ENCODE measurements at regions not wholly inside any gene's neighbourhood (a gene's known extent, or its start where the extent isn't known, plus 50 kb on each side); places are given as distances from the start of the nearest gene placed in this dataset.

DNA sequence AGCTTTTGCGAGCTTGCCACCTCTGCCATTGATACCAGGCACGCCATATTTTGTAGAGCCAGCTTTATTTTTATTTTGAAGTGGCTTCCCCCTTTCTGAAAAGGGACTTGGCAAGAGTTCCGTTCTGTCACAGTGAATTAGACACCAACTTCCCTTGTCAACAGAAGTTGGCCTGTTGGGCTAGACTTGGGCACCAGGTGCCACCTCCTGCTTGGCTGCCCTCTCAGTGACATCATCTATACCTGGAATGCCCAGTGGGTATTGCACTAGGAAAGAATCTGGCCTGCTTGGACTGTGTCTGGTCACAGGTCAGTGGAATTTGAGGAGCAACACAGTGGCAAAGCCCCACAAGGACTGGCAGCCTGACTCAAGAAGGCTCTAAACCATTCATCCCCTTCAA, 101.0 kb downstream of the BCL2L11 start:
- Histone ChIP-seq H3K9me3 (ENCODE audit: control insufficient read depth, insufficient read depth, low read depth, low read length) (no peaks in the 10 kb centered on the region), H3K27me3 (ENCODE audit: control insufficient read depth, insufficient read depth, low read length) (no peaks in the 10 kb centered on the region), H4K20me1 (ENCODE audit: control insufficient read depth, extremely low read depth, insufficient read depth, low read length) (no peaks in the 10 kb centered on the region), H3K27ac (ENCODE audit: insufficient read depth, low read length) (no peak overlapping the region), H3K4me3 (replicated peaks in 1 of 4; ENCODE audit: control extremely low read depth in 1 of 4, insufficient read depth in 1 of 4, low read depth in 3 of 4, low read length in 4 of 4) (no peak overlapping the region), H3K36me3 (ENCODE audit: control insufficient read depth, insufficient read depth, low read length) (peaks cover 2% of the 10 kb centered on the region), H3K4me1 (ENCODE audit: control insufficient read depth, extremely low read depth, insufficient read depth, low read length) (no peaks in the 10 kb centered on the region), H3K79me2 (ENCODE audit: control insufficient read depth, insufficient read depth, low read length) (no peaks in the 10 kb centered on the region), H3K4me2 (ENCODE audit: extremely low read depth, insufficient read depth, low read length) (no peak overlapping the region), H3K9ac (ENCODE audit: insufficient read depth, low read length) (no peak overlapping the region), H2AFZ (ENCODE audit: low read length) (no peak overlapping the region)
- no peak for DNase-seq (ENCODE audit: low read depth in 2 of 2)
- TF ChIP-seq, protein P1, sequence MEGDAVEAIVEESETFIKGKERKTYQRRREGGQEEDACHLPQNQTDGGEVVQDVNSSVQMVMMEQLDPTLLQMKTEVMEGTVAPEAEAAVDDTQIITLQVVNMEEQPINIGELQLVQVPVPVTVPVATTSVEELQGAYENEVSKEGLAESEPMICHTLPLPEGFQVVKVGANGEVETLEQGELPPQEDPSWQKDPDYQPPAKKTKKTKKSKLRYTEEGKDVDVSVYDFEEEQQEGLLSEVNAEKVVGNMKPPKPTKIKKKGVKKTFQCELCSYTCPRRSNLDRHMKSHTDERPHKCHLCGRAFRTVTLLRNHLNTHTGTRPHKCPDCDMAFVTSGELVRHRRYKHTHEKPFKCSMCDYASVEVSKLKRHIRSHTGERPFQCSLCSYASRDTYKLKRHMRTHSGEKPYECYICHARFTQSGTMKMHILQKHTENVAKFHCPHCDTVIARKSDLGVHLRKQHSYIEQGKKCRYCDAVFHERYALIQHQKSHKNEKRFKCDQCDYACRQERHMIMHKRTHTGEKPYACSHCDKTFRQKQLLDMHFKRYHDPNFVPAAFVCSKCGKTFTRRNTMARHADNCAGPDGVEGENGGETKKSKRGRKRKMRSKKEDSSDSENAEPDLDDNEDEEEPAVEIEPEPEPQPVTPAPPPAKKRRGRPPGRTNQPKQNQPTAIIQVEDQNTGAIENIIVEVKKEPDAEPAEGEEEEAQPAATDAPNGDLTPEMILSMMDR (conservative IDR thresholded peaks at IDR 0.05 in 1 of 2, IDR thresholded peaks at IDR 0.05 in 1 of 2; ENCODE audit: low read depth in 1 of 2, low read length in 2 of 2): no peak
- no peak for TF ChIP-seq EZH2 (IDR thresholded peaks at IDR 0.05; ENCODE audit: low read length, missing control alignments)

DNA sequence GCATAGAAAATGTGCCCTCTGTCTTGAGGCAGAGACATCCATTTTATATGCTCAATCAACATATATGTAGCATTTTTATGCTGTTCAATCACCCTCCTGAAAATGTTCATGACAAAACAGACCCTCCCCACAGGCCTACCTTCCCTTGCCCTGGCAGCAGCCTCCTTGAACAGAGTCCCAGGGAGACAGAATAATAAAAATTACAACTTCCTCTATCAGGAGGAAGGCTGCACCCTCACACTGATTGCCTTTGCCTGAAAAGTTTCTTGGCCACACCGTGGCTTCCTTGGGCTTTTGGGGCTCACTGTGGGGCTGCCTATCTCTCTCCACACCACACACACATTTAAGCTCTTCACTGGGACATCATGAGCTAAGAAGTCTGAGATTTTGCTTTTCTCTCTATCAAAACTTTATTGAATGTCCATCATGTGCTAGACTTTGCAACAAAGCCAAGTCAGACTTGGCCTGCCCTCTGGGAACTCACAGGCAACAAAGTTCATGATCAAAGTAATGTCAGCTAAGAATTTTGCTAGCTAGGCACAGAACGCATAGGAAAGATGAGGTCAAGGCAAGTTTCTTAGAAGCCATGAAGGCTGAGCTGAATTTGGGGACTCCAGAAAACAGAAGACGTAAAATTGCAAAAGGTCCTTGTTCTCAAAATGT, 101.6 kb downstream of the BCL2L11 start:
- no peaks in the 10 kb centered on the region for H3K27me3 ChIP-seq (ENCODE audit: control insufficient read depth, insufficient read depth, low read length)
- H3K79me2 ChIP-seq (ENCODE audit: control insufficient read depth, insufficient read depth, low read length): no peaks in the 10 kb centered on the region
- TF ChIP-seq, protein P1 (conservative IDR thresholded peaks at IDR 0.05 in 1 of 2, IDR thresholded peaks at IDR 0.05 in 1 of 2; ENCODE audit: low read depth in 1 of 2, low read length in 2 of 2): no peak
- no peak for TF ChIP-seq EZH2 (IDR thresholded peaks at IDR 0.05; ENCODE audit: low read length, missing control alignments)
- no peaks in the 10 kb centered on the region for H4K20me1 ChIP-seq (ENCODE audit: control insufficient read depth, extremely low read depth, insufficient read depth, low read length)
- H3K4me3 ChIP-seq (replicated peaks in 1 of 4; ENCODE audit: control extremely low read depth in 1 of 4, insufficient read depth in 1 of 4, low read depth in 3 of 4, low read length in 4 of 4): no peak overlapping the region
- peaks cover 2% of the 10 kb centered on the region for H3K36me3 ChIP-seq (ENCODE audit: control insufficient read depth, insufficient read depth, low read length)
- no peak overlapping the region for H3K27ac ChIP-seq (ENCODE audit: insufficient read depth, low read length)
- no peaks in the 10 kb centered on the region for H3K9me3 ChIP-seq (ENCODE audit: control insufficient read depth, insufficient read depth, low read depth, low read length)
- no peaks in the 10 kb centered on the region for H3K4me1 ChIP-seq (ENCODE audit: control insufficient read depth, extremely low read depth, insufficient read depth, low read length)
- H3K4me2 ChIP-seq (ENCODE audit: extremely low read depth, insufficient read depth, low read length): no peak overlapping the region
- H3K9ac ChIP-seq (ENCODE audit: insufficient read depth, low read length): no peak overlapping the region
- no peak overlapping the region for H2AFZ ChIP-seq (ENCODE audit: low read length)
- DNase-seq (ENCODE audit: low read depth in 2 of 2): no peak

DNA sequence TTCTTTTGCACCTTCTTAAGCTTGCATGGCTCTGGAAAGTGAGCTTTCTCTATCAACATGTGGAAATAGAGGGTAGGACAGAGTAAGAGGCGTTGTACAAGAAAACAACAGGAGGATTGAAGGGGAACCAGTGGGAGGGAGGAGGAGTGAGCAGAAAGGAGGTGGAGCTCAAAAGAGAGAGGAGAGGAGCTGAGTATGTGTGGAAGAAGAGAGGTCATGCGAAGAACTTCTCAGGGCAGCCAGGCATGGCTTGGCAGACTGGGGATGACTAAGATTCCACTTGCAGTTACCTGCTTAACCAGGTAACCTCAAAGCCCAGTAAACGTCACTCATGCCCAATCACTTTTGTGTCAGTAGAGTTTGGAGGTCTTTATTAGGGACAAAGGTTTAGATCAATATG, 105.1 kb downstream of the BCL2L11 start:
- peaks cover 4% of the 10 kb centered on the region for H3K4me1 ChIP-seq (ENCODE audit: control insufficient read depth, extremely low read depth, insufficient read depth, low read length)
- H3K9ac ChIP-seq (ENCODE audit: insufficient read depth, low read length): no peak overlapping the region
- no peak overlapping the region for H2AFZ ChIP-seq (ENCODE audit: low read length)
- no peaks in the 10 kb centered on the region for H3K79me2 ChIP-seq (ENCODE audit: control insufficient read depth, insufficient read depth, low read length)
- no peak for DNase-seq (ENCODE audit: low read depth in 2 of 2)
- no peak overlapping the region for H3K27ac ChIP-seq (ENCODE audit: insufficient read depth, low read length)
- no peaks in the 10 kb centered on the region for H4K20me1 ChIP-seq (ENCODE audit: control insufficient read depth, extremely low read depth, insufficient read depth, low read length)
- H3K4me3 ChIP-seq (replicated peaks in 1 of 4; ENCODE audit: control extremely low read depth in 1 of 4, insufficient read depth in 1 of 4, low read depth in 3 of 4, low read length in 4 of 4): no peak overlapping the region
- H3K27me3 ChIP-seq (ENCODE audit: control insufficient read depth, insufficient read depth, low read length): no peaks in the 10 kb centered on the region
- peaks cover 2% of the 10 kb centered on the region for H3K36me3 ChIP-seq (ENCODE audit: control insufficient read depth, insufficient read depth, low read length)
- no peak overlapping the region for H3K4me2 ChIP-seq (ENCODE audit: extremely low read depth, insufficient read depth, low read length)
- H3K9me3 ChIP-seq (ENCODE audit: control insufficient read depth, insufficient read depth, low read depth, low read length): no peaks in the 10 kb centered on the region
- TF ChIP-seq, protein P1 (conservative IDR thresholded peaks at IDR 0.05 in 1 of 2, IDR thresholded peaks at IDR 0.05 in 1 of 2; ENCODE audit: low read depth in 1 of 2, low read length in 2 of 2): no peak
- no peak for TF ChIP-seq EZH2 (IDR thresholded peaks at IDR 0.05; ENCODE audit: low read length, missing control alignments)
